ENCODE measurements at regions not wholly inside any gene's neighbourhood (a gene's known extent, or its start where the extent isn't known, plus 50 kb on each side); places are given as distances from the start of the nearest gene placed in this dataset.

DNA sequence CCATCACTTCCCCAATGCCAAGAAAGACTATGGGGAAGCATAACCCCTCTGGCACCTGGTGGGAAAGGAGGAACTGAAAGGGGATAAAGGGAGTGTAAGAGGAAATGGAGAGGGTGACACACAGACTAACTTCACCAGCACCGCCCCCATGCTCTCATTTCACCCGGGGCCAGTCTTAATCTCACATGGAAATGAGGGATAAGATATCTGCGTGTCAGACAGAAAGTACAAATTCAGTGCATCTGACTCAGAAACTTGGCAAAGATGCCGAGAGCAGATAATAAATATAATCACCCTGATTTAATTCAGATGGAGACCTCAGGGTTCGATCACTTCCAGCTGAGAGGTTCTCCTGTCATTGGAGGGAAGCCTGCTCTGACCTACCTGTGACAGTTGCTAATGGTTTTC lies 191.6 kb downstream of the DUSP6 start:
- Histone ChIP-seq H3K9me3 (no peaks in the 10 kb centered on the region), H3K4me3 (no peak overlapping the region), H3K27me3 (no peaks in the 10 kb centered on the region), H3K36me3 (no peaks in the 10 kb centered on the region), H3K27ac (no peak overlapping the region), H3K4me1 (ENCODE audit: insufficient read depth) (no peaks in the 10 kb centered on the region)
- no peak for DNase-seq
- TF ChIP-seq POLR2A (IDR thresholded peaks at IDR 0.05) (no peak), CTCF (IDR thresholded peaks at IDR 0.05) (no peak), EP300 (IDR thresholded peaks at IDR 0.05) (no peak)
- intact Hi-C loops (cut with DNase I), result no loop called here
- WGBS, 3 donors, result 52 to 63% (median 61%) methylated on average over 5 of the region's 5 CpGs

- Histone ChIP-seq H3K9me3 (no peaks in the 10 kb centered on the region), H3K27me3 (no peaks in the 10 kb centered on the region), H3K36me3 (no peaks in the 10 kb centered on the region), H3K27ac (no peak overlapping the region), H3K4me3 (no peak overlapping the region), H3K4me1 (ENCODE audit: insufficient read depth) (no peaks in the 10 kb centered on the region)
- intact Hi-C loops (cut with DNase I), result no loop called here
- DNase-seq, result no peak
- WGBS, 3 donors, result 81 to 91% (median 85%) methylated on average over 2 of the region's 2 CpGs
- no peak for TF ChIP-seq CTCF (IDR thresholded peaks at IDR 0.05)
- TF ChIP-seq EP300 (IDR thresholded peaks at IDR 0.05), result no peak
- TF ChIP-seq POLR2A (IDR thresholded peaks at IDR 0.05), result no peak
Measured at GRCh38 chr12:89157413-89157812, 194.9 kb downstream of the DUSP6 start.

GRCh38 chr12:89156862-89157262 lies 195.4 kb downstream of the DUSP6 start:
- DNase-seq, result no peak
- H3K9me3 ChIP-seq, result no peaks in the 10 kb centered on the region
- no peak overlapping the region for H3K27ac ChIP-seq
- TF ChIP-seq POLR2A (IDR thresholded peaks at IDR 0.05) (no peak), CTCF (IDR thresholded peaks at IDR 0.05) (no peak), EP300 (IDR thresholded peaks at IDR 0.05) (no peak)
- H3K4me1 ChIP-seq (ENCODE audit: insufficient read depth), result no peaks in the 10 kb centered on the region
- 16 to 25% (median 20%) methylated on average over 1 of the region's 1 CpG for WGBS, 3 donors
- H3K36me3 ChIP-seq, result no peaks in the 10 kb centered on the region
- no peak overlapping the region for H3K4me3 ChIP-seq
- intact Hi-C loops (cut with DNase I), result no loop called here
- no peaks in the 10 kb centered on the region for H3K27me3 ChIP-seq

- Histone ChIP-seq H3K4me3 (no peak overlapping the region), H3K27ac (no peak overlapping the region), H3K36me3 (no peaks in the 10 kb centered on the region), H3K9me3 (no peaks in the 10 kb centered on the region), H3K4me1 (ENCODE audit: insufficient read depth) (no peaks in the 10 kb centered on the region), H3K27me3 (no peaks in the 10 kb centered on the region)
- intact Hi-C loops (cut with DNase I), result no loop called here
- no peak for DNase-seq
- 51 to 67% (median 62%) methylated on average over 1 of the region's 1 CpG for WGBS, 3 donors
- TF ChIP-seq POLR2A (IDR thresholded peaks at IDR 0.05) (no peak), EP300 (IDR thresholded peaks at IDR 0.05) (no peak), CTCF (IDR thresholded peaks at IDR 0.05) (no peak)
Measured at GRCh38 chr12:89156340-89156739, 196.0 kb downstream of the DUSP6 start.

DNA sequence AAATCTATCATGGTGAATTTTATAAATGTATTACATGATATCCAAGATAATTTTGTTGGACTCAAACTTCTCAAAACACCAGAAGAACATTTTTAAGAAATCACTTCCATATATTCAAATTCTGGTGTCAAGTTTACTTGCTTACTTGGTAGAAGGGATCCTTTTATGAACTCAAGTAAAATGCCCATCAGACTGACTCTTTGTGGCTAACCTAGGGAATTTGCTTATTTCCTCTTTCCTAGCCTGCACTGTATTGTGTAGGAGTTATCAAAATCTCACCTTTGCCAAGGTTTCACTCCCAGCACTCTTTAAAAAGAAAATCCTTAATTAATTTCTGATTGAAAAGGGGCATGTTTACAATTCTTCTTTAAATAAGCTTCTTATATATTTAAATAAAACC lies 196.5 kb downstream of the DUSP6 start:
- H3K36me3 ChIP-seq, result no peaks in the 10 kb centered on the region
- no peak for DNase-seq
- intact Hi-C loops (cut with DNase I), result no loop called here
- H3K27ac ChIP-seq, result no peak overlapping the region
- no peaks in the 10 kb centered on the region for H3K27me3 ChIP-seq
- TF ChIP-seq POLR2A (IDR thresholded peaks at IDR 0.05) (no peak), EP300 (IDR thresholded peaks at IDR 0.05) (no peak), CTCF (IDR thresholded peaks at IDR 0.05) (no peak)
- no peaks in the 10 kb centered on the region for H3K4me1 ChIP-seq (ENCODE audit: insufficient read depth)
- H3K9me3 ChIP-seq, result no peaks in the 10 kb centered on the region
- H3K4me3 ChIP-seq, result no peak overlapping the region

Measured in ovary (tissue), 7 donors.